GM18505 (cell line): ENCODE measurements at regions not wholly inside any gene's neighbourhood (a gene's known extent, or its start where the extent isn't known, plus 50 kb on each side); places are given as distances from the start of the nearest gene placed in this dataset.
"Not testable (repeated sequence)": the region's sequence is repeated elsewhere in the genome, so short reads cannot be mapped to it uniquely, and the experiment has no call there.

Experiments
- ATAC-seq: cut with Tn5 transposase; IDR thresholded peaks from one replicate; pipeline ENCODE4 v1.9.1; 2021; ENCODE audit not compliant: unreplicated experiment
- POLR2A ChIP-seq: IDR thresholded peaks from 4 replicates; pipeline ENCODE4 v1.6.1; 2011; ENCODE audit warnings: borderline replicate concordance; ENCODE audit not compliant: insufficient read depth, insufficient read length; ENCODE audit errors: extremely low read depth

GRCh38 chr14:106222731-106223130 lies 696.3 kb downstream of the TMEM121 start:
- ATAC-seq, result no peak
- TF ChIP-seq POLR2A, result no peak

- no peak for ATAC-seq
- TF ChIP-seq POLR2A, result no peak
Measured at GRCh38 chr14:106227793-106228192, 701.4 kb downstream of the TMEM121 start.

- no peak for ATAC-seq
- TF ChIP-seq POLR2A, result no peak
Measured at GRCh38 chr14:106228541-106229158, 702.3 kb downstream of the TMEM121 start.

- no peak for TF ChIP-seq POLR2A
- no peak for ATAC-seq
Measured at GRCh38 chr14:106230071-106230470, 703.7 kb downstream of the TMEM121 start.

GRCh38 chr14:106233191-106233590 lies 706.8 kb downstream of the TMEM121 start:
- ATAC-seq, result not testable (repeated sequence)

GRCh38 chr14:106234525-106235254 lies 708.3 kb downstream of the TMEM121 start:
- not testable (repeated sequence) for ATAC-seq

GRCh38 chr14:106235356-106236159 lies 709.2 kb downstream of the TMEM121 start:
- ATAC-seq, result no peak
- TF ChIP-seq POLR2A, result no peak

GRCh38 chr14:106248321-106249192 lies 722.2 kb downstream of the TMEM121 start:
- no peak for TF ChIP-seq POLR2A
- no peak for ATAC-seq

GRCh38 chr14:106253995-106254394 lies 727.6 kb downstream of the TMEM121 start:
- not testable (repeated sequence) for ATAC-seq

GRCh38 chr14:106257569-106257994 lies 731.2 kb downstream of the TMEM121 start:
- ATAC-seq, result not testable (repeated sequence)

- no peak for TF ChIP-seq POLR2A
- no peak for ATAC-seq
Measured at GRCh38 chr14:106268013-106268727, 741.8 kb downstream of the TMEM121 start.

- TF ChIP-seq POLR2A, result no peak
Measured at GRCh38 chr14:106269029-106269428, 742.6 kb downstream of the TMEM121 start.

GRCh38 chr14:106269451-106270204 lies 743.2 kb downstream of the TMEM121 start:
- ATAC-seq, result no peak
- TF ChIP-seq POLR2A, result no peak

More at GRCh38 chr14:106269029-106269428, 742.6 kb downstream of the TMEM121 start:
- no peak for ATAC-seq

GRCh38 chr14:106270476-106271121 lies 744.2 kb downstream of the TMEM121 start:
- not testable (repeated sequence) for ATAC-seq
